NB4 (cell line): ENCODE measurements at regions not wholly inside any gene's neighbourhood (a gene's known extent, or its start where the extent isn't known, plus 50 kb on each side); places are given as distances from the start of the nearest gene placed in this dataset.

Experiments
- DNase-seq: peaks from one replicate; pipeline ENCODE4 v3.0.0; 2010; ENCODE audit warnings: low read depth
- H3K4me3 ChIP-seq: one replicate; pipeline ENCODE4 v1.5.1; 2011; ENCODE audit warnings: mild to moderate bottlenecking, low read depth, low read length, moderate library complexity
- MYC ChIP-seq: IDR thresholded peaks from 2 replicates; pipeline ENCODE4 v1.6.1; 2011; ENCODE audit warnings: low read depth, low read length
- POLR2A ChIP-seq: IDR thresholded peaks from 2 replicates; pipeline ENCODE4 v1.6.1; 2011; ENCODE audit warnings: mild to moderate bottlenecking; ENCODE audit not compliant: insufficient read length; ENCODE audit errors: extremely low read depth
- TF ChIP-seq, protein P1 (sequence below): IDR thresholded peaks from one replicate; pipeline ENCODE4 v1.5.1; 2012; ENCODE audit warnings: low read depth, low read length
- TF ChIP-seq, protein P2 (sequence below): IDR thresholded peaks from 2 replicates; pipeline ENCODE4 v1.6.1; 2011; ENCODE audit warnings: low read depth, low read length

GRCh38 chr7:24199978-24200377 is 84.0 kb upstream of the NPY start:
- no peak overlapping the region for H3K4me3 ChIP-seq
- DNase-seq = no peak
- TF ChIP-seq, protein P1, sequence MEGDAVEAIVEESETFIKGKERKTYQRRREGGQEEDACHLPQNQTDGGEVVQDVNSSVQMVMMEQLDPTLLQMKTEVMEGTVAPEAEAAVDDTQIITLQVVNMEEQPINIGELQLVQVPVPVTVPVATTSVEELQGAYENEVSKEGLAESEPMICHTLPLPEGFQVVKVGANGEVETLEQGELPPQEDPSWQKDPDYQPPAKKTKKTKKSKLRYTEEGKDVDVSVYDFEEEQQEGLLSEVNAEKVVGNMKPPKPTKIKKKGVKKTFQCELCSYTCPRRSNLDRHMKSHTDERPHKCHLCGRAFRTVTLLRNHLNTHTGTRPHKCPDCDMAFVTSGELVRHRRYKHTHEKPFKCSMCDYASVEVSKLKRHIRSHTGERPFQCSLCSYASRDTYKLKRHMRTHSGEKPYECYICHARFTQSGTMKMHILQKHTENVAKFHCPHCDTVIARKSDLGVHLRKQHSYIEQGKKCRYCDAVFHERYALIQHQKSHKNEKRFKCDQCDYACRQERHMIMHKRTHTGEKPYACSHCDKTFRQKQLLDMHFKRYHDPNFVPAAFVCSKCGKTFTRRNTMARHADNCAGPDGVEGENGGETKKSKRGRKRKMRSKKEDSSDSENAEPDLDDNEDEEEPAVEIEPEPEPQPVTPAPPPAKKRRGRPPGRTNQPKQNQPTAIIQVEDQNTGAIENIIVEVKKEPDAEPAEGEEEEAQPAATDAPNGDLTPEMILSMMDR = no peak
- TF ChIP-seq MYC = no peak
- TF ChIP-seq, protein P2, sequence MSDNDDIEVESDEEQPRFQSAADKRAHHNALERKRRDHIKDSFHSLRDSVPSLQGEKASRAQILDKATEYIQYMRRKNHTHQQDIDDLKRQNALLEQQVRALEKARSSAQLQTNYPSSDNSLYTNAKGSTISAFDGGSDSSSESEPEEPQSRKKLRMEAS = no peak
- no peak for TF ChIP-seq POLR2A

- no peak for TF ChIP-seq POLR2A
- TF ChIP-seq, protein P1 = no peak
- TF ChIP-seq, protein P2 = no peak
- TF ChIP-seq MYC = no peak
- DNase-seq = no peak
- H3K4me3 ChIP-seq = no peak overlapping the region
Observed at GRCh38 chr7:24200407-24200966, 83.5 kb upstream of the NPY start.

- DNase-seq = no peak
- H3K4me3 ChIP-seq = no peak overlapping the region
- TF ChIP-seq, protein P1 = no peak
- no peak for TF ChIP-seq MYC
- TF ChIP-seq, protein P2 = no peak
Observed at GRCh38 chr7:24201226-24201625, 82.8 kb upstream of the NPY start.

GRCh38 chr7:24212073-24212472 is 71.9 kb upstream of the NPY start:
- no peak overlapping the region for H3K4me3 ChIP-seq
- DNase-seq = no peak
- no peak for TF ChIP-seq MYC
- TF ChIP-seq, protein P1 = no peak
- TF ChIP-seq, protein P2 = no peak
- TF ChIP-seq POLR2A = no peak

- no peak for DNase-seq
- no peak for TF ChIP-seq MYC
- TF ChIP-seq, protein P2 = no peak
- TF ChIP-seq, protein P1 = no peak
- H3K4me3 ChIP-seq = no peak overlapping the region
Observed at GRCh38 chr7:24213311-24213710, 70.7 kb upstream of the NPY start.
